ENCODE measurements at regions not wholly inside any gene's neighbourhood (a gene's known extent, or its start where the extent isn't known, plus 50 kb on each side); places are given as distances from the start of the nearest gene placed in this dataset.

GRCh38 chr14:54186821-54187763 lies 209.7 kb upstream of the CDKN3 start:
- TF ChIP-seq CTCF (IDR thresholded peaks at IDR 0.05) (no peak), POLR2A (IDR thresholded peaks at IDR 0.05) (no peak), POLR2AphosphoS5 (IDR thresholded peaks at IDR 0.05) (no peak)
